Activated gamma-delta T cell treated with Interleukin-2 at 50 U/mL for 16 hours (primary cell): ENCODE measurements at regions not wholly inside any gene's neighbourhood (a gene's known extent, or its start where the extent isn't known, plus 50 kb on each side); places are given as distances from the start of the nearest gene placed in this dataset.
"Not testable (repeated sequence)": the region's sequence is repeated elsewhere in the genome, so short reads cannot be mapped to it uniquely, and the experiment has no call there.

ENCODE experiments used
- DNase-seq: peaks from one replicate; pipeline ENCODE4 v3.0.0-alpha.2; 2020

- no peak for DNase-seq
Measured at GRCh38 chr2:210730672-210731071, 174.3 kb downstream of the CPS1 start.

GRCh38 chr2:210746826-210747225 lies 190.4 kb downstream of the CPS1 start:
- DNase-seq, result not testable (repeated sequence)

DNA sequence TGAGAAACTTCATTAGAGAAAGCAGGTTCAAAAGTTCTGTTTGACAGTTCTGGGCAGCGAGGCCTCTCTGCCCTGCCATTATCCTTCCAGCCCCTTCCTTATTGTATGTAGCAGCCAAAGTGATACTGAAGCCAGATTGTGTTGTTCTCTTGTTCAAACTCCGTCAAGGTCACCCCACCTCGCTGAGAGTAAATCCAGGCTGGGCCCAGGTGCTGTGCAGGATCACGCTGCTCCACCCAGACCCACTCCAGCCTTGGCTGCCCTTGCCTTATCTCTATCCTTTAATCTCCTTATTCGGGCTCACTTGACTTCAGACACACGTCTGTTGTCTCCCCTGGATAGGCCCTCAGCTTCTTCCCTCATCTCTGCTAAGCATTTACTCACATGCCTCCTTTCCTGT lies 196.1 kb downstream of the CPS1 start:
- DNase-seq, result no peak

DNA sequence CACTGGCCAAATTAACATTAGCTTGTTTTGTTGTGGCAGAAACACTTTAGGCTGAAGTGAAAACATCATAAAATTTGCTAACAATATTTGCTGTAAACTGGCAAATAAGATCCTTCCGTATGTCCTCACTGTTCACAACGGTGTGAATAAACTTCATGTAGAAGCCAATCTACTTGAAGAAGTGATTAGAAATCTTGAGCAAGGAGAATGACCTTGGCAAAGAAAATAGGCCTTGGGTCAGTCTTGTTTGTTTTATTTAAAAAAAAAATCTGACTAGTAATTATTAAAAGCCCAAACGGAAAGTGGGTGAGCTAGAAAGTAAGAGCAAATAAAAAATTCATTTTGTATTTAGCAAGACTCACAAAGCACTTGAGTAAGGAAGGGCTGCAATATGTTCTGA lies 197.0 kb downstream of the CPS1 start:
- no peak for DNase-seq

DNA sequence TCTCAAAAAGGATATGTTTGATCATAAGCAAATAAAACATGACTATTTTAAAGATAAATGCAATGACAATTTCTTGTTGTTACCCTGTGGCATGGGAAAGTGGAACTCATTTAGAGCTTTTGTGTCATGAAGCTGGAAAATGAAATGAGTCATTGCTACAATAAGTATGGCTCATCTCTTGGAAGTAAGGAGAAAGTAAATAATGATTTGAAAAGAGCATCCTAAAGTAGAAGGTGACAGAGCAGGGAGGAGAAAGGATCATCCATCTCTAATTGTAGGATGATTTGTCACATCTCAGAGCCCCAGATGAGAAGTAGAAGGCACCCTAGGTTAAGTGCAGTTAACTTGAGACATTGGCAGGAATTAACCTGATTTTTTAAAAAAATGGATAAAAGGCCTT lies 200.5 kb downstream of the CPS1 start:
- no peak for DNase-seq

DNA sequence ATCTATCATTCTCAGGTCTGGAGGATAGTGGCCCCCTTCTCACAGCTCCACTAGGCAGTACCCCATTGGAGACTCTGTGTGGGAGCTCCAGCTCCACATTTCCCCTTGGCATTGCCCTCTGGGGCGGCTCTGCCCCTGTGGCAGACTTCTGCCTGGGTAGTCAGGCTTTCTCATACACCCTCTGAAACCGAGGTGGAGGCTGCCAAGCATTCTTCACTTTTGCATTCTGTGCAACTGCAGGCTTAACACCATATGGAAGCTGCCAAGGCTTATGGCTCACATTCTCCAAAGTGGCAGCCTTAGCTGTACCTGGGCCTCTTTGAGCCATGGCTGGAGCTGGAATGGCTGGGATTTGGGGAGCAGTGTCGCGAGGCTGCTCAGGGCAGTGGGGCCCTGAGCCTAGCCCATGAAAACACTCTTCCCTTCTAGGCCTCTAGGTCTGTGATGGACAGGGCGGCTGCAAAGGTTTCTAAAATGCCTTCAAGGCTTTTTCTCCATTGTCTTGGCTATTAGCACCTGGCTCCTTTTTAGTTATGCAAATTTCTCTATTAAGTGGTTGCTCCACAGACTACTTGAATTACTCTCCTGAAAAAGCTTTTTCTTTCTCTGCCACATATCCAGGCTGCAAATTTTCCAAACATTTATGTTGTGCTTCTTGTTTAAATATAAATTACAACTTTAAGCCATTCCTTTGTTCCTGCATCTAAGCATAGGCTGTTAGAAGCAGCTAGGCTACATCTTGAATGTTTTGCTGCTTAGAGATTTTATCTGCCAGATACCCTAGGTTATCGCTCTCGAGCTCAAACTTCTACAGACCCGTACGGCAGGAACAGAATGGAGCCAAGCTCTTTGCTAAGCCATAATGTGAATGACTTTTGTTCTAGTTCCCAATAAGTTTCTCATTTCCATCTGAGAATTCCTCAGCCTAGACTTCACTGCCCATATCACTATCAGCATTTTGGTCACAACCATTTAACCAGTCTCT lies 206.5 kb downstream of the CPS1 start:
- DNase-seq, result no peak

DNA sequence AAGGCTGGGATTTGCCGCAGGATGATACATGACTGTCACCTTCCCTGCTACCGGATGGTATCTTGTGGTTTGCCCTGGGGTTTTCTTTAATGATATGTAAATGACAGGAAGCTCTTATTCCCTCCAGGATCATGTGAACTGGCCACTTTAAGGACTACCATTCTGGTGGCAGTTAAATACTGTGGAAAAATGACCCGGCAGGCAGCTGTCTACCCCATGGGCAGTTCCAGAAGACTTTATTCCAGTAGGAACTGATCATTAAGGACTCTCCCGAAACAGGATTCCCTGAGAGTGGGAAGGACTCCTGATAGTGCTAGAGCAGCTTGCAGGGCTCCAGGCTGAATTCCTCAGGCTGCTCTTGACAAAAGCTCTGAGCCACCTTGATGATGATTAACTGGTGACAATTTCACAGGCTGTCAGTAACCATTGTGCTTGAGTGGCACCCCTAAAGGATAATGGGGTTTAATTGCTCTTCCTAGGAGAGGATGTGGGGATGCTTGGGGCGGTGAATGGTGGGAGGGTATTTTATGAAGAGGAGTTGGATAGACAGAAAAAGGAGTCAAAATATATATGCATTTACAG lies 212.0 kb downstream of the CPS1 start:
- no peak for DNase-seq

DNA sequence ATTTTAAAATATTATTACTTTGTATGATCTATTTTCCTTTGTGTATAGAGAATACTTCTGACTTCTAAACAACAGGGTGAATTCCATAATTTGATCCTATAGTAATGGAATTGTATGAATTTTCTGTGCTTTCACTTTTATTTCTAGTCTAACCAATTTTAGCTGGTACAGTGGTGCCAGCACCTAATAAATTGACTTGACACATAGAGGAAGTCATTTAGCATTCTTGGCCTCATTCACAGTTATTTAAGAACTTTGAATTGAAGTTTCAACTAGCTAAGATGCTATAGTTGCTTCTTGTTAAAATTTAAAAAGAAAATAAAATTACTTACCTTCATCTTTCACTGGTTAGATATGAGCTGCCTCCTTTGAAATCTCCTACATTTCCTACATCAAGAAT lies 220.4 kb downstream of the CPS1 start:
- no peak for DNase-seq

DNA sequence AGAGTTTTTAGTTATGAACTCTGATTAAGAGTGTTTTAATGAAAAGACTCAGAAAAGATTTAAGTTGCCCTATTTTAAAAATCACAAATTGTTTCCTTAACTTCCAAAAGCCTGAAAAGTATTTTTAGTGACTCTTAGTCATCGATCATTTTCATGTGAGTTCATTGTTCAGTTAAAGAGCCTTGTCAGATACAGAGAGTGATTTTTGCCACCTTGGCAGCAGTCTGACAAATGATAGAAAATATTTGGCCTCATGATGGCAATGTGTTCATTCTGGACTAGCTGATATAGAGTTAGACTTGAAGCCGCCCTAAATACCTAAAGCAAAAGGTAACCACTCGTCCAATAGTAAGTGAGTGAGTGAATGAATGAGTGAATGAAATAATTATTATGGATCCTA lies 225.8 kb downstream of the CPS1 start:
- no peak for DNase-seq

DNA sequence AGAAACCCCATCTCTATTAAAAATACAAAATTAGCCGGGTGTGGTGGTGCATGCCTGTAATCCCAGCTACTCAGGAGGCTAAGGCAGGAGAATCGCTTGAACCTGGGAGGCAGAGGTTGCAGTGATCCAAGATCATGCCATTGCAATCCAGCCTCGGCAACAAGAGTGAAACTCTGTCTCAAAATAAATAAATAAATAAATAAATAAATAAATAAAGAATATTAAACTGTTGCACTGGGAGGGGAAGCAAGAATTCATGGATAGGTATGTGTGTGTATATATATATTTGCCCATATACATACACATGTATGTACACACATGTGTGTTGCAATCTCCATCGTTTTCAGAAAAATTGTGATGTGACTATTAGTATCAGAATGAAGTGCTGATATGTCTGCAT lies 231.4 kb downstream of the CPS1 start:
- not testable (repeated sequence) for DNase-seq

GRCh38 chr2:210792000-210792399 lies 235.6 kb downstream of the CPS1 start:
- DNase-seq, result no peak

GRCh38 chr2:210795506-210795905 lies 239.1 kb downstream of the CPS1 start:
- DNase-seq, result no peak

DNA sequence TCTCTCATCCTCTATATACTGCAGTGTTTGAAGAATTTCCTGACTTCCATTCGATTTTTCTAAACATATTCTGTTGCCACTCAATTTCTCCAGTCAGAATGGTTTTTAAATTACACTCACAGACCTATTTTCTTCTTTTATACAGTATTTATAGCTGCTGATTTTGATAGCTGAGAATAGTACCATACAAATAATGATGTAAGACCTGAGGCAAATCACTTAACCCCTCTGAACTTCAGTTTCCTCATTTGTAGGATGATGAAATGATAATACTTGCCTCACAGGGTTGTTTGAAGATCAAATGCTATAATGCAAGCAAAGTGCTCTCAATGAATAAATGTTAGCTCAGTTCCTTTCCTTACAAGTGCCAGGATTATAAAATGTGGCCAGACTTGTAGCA lies 241.8 kb downstream of the CPS1 start:
- DNase-seq, result no peak

DNA sequence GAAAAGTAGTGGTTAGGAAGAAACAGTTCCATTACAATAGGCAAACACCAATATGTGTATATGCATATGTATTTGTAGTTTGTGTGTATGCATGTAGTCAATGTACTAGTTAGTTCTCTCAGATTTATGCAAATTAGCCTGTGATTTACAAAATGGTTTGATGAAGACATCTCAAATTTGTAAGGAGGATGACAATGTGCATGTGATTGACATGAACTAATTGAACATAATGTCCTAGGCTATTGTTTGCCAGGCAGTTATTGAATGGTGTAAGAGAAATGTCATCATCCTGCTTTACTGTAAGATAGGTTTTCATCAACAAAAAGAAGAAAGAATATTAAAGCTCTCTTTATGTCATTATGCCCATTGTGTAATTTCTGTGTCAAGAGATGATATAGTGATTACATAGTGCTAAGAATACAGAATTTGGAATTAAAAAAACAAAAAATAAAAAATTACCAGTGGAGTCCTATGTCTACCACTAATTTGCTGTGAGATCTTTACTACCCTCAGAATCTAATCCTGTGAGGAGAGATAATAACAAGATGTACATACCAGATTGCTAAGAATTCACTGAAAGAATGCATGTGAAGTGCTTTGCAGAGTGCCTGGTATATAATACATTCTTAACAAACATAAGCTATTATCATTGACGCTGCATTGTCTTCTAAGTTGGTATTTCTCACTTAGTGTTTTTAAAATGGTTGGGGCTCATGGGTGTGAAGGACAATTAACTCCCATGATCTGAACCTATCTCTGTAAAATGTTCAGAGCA lies 258.0 kb downstream of the CPS1 start:
- no peak for DNase-seq

GRCh38 chr2:210816769-210817168 lies 260.4 kb downstream of the CPS1 start:
- DNase-seq, result no peak

- DNase-seq, result no peak
Measured at GRCh38 chr2:210818473-210818872, 262.1 kb downstream of the CPS1 start.

DNA sequence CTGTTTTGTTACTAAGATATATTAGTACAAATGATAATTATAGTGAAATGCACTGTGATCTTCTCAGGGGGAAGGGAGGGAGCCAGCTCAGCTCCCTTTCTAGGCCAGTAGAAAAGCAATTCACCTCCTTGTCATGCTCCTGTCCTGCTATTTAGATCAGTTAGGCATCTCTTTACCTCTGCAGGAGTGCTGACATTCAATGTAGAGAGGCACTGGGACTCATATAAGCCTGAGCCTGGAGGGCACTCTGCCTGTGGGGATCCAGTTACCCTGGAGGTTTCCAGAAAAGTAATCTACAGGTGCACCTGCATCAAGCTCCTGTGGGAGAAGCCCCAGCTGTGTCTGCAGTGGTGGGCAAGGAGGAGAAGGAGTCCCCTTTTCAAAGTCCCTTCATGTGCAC lies 277.0 kb downstream of the CPS1 start:
- DNase-seq, result no peak

GRCh38 chr2:210839034-210839433 lies 282.6 kb downstream of the CPS1 start:
- no peak for DNase-seq

DNA sequence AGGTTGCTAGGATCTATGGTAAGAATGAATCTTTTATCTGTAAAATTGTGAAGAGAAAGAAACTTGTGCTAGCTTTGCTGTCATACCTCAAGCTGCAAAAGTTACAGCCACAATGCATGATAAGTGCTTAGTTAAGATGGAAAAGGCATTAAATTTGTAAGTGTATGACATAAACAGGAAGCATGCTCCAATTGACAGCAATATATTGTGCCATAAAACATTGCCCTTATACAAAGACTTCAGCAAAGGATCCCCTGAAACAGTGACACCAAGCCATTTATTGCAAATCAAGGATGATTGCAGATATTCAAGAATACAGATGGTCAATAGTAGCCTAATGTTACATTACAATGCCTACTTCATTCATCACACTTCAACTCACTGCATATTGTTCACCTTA lies 283.1 kb downstream of the CPS1 start:
- no peak for DNase-seq

DNA sequence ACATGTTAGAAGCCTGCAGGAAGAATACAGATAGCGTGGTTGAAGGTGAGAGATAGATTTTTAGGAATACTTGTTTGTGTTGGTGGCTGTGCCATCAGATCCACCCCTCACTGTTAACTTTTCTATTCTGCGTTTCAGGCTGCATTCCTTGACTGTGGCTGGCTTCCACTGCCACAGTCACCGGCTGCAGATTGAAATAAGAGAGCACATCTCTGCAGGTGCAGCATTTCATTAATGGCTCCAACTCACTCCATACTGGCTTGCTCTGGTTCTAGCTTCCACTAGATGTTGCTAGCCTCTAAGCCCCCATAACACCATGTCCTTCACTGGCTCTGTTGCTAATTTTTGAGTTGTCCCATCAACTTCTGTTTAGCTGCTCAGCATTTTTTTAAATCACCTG lies 286.5 kb downstream of the CPS1 start:
- DNase-seq, result no peak

GRCh38 chr2:210844016-210844415 lies 287.6 kb downstream of the CPS1 start:
- no peak for DNase-seq

- DNase-seq, result no peak
Measured at GRCh38 chr2:210859314-210859713, 302.9 kb downstream of the CPS1 start.

DNA sequence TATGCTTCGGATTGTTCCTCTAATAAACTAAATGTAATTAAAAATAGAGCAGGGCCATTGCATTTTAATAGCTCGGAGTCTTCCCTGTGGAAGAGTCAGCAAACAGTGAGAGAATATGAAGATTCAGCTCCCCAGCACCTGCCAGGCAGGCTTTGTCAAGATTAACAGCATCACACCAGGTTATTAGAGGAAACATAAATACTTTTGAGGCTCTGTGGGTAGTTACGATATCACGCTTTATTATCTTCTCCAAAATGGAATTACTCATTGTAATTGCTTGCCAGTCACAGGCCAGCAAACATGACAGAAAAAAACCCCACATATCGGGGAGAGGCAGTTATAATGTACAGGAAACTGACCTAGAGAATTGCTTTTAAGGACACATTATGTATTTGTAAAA lies 303.9 kb downstream of the CPS1 start:
- no peak for DNase-seq
